Kidney (tissue), 13 donors: ENCODE measurements at regions not wholly inside any gene's neighbourhood (a gene's known extent, or its start where the extent isn't known, plus 50 kb on each side); places are given as distances from the start of the nearest gene placed in this dataset.
A peak's percentile ranks its signal among the peaks of the same experiment; 100 is the strongest.

ENCODE experiments used
- DNase-seq, 5 donors: peaks; one replicate each; pipeline ENCODE4 v3.0.0-alpha.2; 2013 to 2020
- FAIRE-seq: peaks from 2 replicates; lab custom pipeline; 2012; peaks lifted over from hg19 to GRCh38; lab: Jason Lieb, UNC
- H3K27ac ChIP-seq, 2 donors: one replicate each; pipeline ENCODE4 v1.7.0; 2013; ENCODE audit warnings: low read depth in 2 of 2, low read length in 2 of 2, inconsistent platforms in 1 of 2
- H3K27me3 ChIP-seq: one replicate; pipeline ENCODE4 v1.7.1; 2013; ENCODE audit warnings: low read length, inconsistent platforms; ENCODE audit not compliant: control insufficient read depth, insufficient read depth
- H3K36me3 ChIP-seq, 3 donors: one replicate each; pipeline versions ENCODE4 v1.7.0 to v1.7.1; 2013; ENCODE audit warnings: low read length in 3 of 3, control low read depth in 1 of 3, inconsistent platforms in 1 of 3; ENCODE audit not compliant: insufficient read depth in 3 of 3, control insufficient read depth in 2 of 3
- H3K4me1 ChIP-seq, 3 donors: one replicate each; pipeline versions ENCODE4 v1.7.0 to v1.7.1; 2013; ENCODE audit warnings: low read length in 3 of 3, inconsistent platforms in 1 of 3, low read depth in 1 of 3; ENCODE audit not compliant: control insufficient read depth in 2 of 3, insufficient read depth in 2 of 3
- H3K4me3 ChIP-seq, 3 donors: one replicate each; pipeline versions ENCODE4 v1.7.0 to v1.8.1; 2013; ENCODE audit warnings: low read length in 3 of 3, control low read depth in 1 of 3, inconsistent platforms in 1 of 3
- H3K9ac ChIP-seq, 3 donors: one replicate each; pipeline versions ENCODE4 v1.7.0 to v1.7.1; 2013; ENCODE audit warnings: low read length in 3 of 3, control low read depth in 1 of 3, inconsistent platforms in 1 of 3
- H3K9me3 ChIP-seq, 3 donors: one replicate each; pipeline versions ENCODE4 v1.7.0 to v1.7.1; 2013; ENCODE audit warnings: low read length in 3 of 3, control low read depth in 1 of 3, inconsistent platforms in 1 of 3; ENCODE audit not compliant: control insufficient read depth in 2 of 3, insufficient read depth in 1 of 3
- CTCF ChIP-seq: IDR thresholded peaks from 3 replicates; pipeline ENCODE4 v1.5.1; 2012; ENCODE audit warnings: mild to moderate bottlenecking, moderate library complexity, borderline replicate concordance; ENCODE audit not compliant: insufficient read depth; ENCODE audit errors: extremely low read depth
- intact Hi-C: fragments of 100-400 bp; cut with DNase I; formaldehyde crosslinking; loops from one replicate; pipeline ENCODE4 v1.11.1; 2022
- donor health status: control.
- donor health status: control.
- donor health status: control.
- donor health status: control.
- donor health status: control.
- donor health status: DM: yes; HTN: yes; CAD: no.
- donor health status: Normal renal cell carcinoma (clear cell type).

- intact Hi-C loops = no loop called here
- no peaks in the 10 kb centered on the region for H3K36me3 ChIP-seq
- DNase-seq = peak; percentile 72 to 95 (median 83)
- H3K4me1 ChIP-seq = no peaks in the 10 kb centered on the region
- peak overlapping the region in 1 of 3 donors; percentile 75 for H3K9ac ChIP-seq
- H3K9me3 ChIP-seq = no peaks in the 10 kb centered on the region
- TF ChIP-seq CTCF = no peak
- H3K4me3 ChIP-seq = peak overlapping the region; percentile 41 to 80 (median 56)
- H3K27me3 ChIP-seq = no peaks in the 10 kb centered on the region
- FAIRE-seq = no peak
- no peak overlapping the region for H3K27ac ChIP-seq
These were observed 306.3 kb upstream of the KCNN2 start for GRCh38 chr5:114055318-114056184.

- Histone ChIP-seq H3K27ac (no peak overlapping the region), H3K27me3 (no peaks in the 10 kb centered on the region), H3K36me3 (no peaks in the 10 kb centered on the region), H3K9me3 (no peaks in the 10 kb centered on the region), H3K4me3 (peak overlapping the region in 2 of 3 donors; percentile 28 to 56), H3K4me1 (no peaks in the 10 kb centered on the region), H3K9ac (no peak overlapping the region)
- intact Hi-C loops = no loop called here
- no peak for TF ChIP-seq CTCF
- FAIRE-seq (no peak), DNase-seq (peak in 1 of 5 donors; percentile 34)
These were observed 305.7 kb upstream of the KCNN2 start for GRCh38 chr5:114056185-114056538.

- no peak for DNase-seq
- FAIRE-seq = no peak
- no peak for TF ChIP-seq CTCF
- Histone ChIP-seq H3K27ac (no peak overlapping the region), H3K4me1 (no peaks in the 10 kb centered on the region), H3K4me3 (no peak overlapping the region), H3K9me3 (no peaks in the 10 kb centered on the region), H3K36me3 (no peaks in the 10 kb centered on the region), H3K9ac (no peak overlapping the region), H3K27me3 (no peaks in the 10 kb centered on the region)
- intact Hi-C loops = no loop called here
These were observed 301.0 kb upstream of the KCNN2 start for GRCh38 chr5:114060866-114061265.
